Panc1 (cell line): ENCODE measurements at regions not wholly inside any gene's neighbourhood (a gene's known extent, or its start where the extent isn't known, plus 50 kb on each side); places are given as distances from the start of the nearest gene placed in this dataset.
"Not testable (repeated sequence)": the region's sequence is repeated elsewhere in the genome, so short reads cannot be mapped to it uniquely, and the experiment has no call there.

Experiments
- ATAC-seq: fragments of 200-7000 bp; cut with Tn5 transposase; 2 replicates; pipeline ENCODE4 v1.9.1; 2020; ENCODE audit warnings: mild to moderate bottlenecking, moderate library complexity
- BruUV-seq: library from RNA; stranded (reverse); fragments of 400-500 nt; replicated peaks from 2 replicates; lab custom pipeline; 2021; lab: Mats Ljungman, UMichigan
- CTCF ChIA-PET: fragments of 300-600 bp; sonication (Branson Sonifier 250); formaldehyde crosslinking; loops from one replicate; lab custom pipeline; 2022; ENCODE audit warnings: antibody characterized with exemption; lab: Charles Lee
- POLR2A ChIA-PET: fragments of 300-600 bp; sonication (Branson Sonifier 250); formaldehyde crosslinking; loops from one replicate; lab custom pipeline; 2022; ENCODE audit warnings: antibody characterized with exemption; lab: Charles Lee
- DNase-seq: peaks from one replicate; pipeline ENCODE4 v3.0.0-alpha.2; 2010; ENCODE audit warnings: low read depth, low spot score
- H3K27ac ChIP-seq: 2 replicates; pipeline ENCODE4 v1.5.1; 2011; ENCODE audit warnings: mild to moderate bottlenecking, low read length, inconsistent platforms
- H3K27me3 ChIP-seq: fragments of 200-500 bp; sonication (Bioruptor generic); 2 replicates; pipeline ENCODE4 v1.6.0; 2014; ENCODE audit warnings: low read length, inconsistent platforms; ENCODE audit not compliant: control insufficient read depth, insufficient read depth
- H3K36me3 ChIP-seq: fragments of 200-500 bp; sonication (Bioruptor generic); 2 replicates; pipeline ENCODE4 v1.5.1; 2014; ENCODE audit warnings: inconsistent platforms, mild to moderate bottlenecking, low read length, moderate library complexity; ENCODE audit not compliant: control insufficient read depth, insufficient read depth
- H3K4me1 ChIP-seq: 2 replicates; pipeline ENCODE4 v1.5.1; 2011; ENCODE audit warnings: inconsistent platforms, mild to moderate bottlenecking, low read length, moderate library complexity; ENCODE audit not compliant: control insufficient read depth, insufficient read depth
- H3K4me3 ChIP-seq, 2 experiments: 2 replicates each; pipeline ENCODE4 v1.5.1; 2011 to 2012; ENCODE audit warnings: low read depth in 2 of 2, low read length in 2 of 2, mild to moderate bottlenecking in 2 of 2, inconsistent platforms in 1 of 2, moderate library complexity in 1 of 2
- H3K9me3 ChIP-seq: fragments of 200-500 bp; sonication (Bioruptor generic); 2 replicates; pipeline ENCODE4 v1.5.1; 2014; ENCODE audit warnings: low read depth, mild to moderate bottlenecking, inconsistent platforms, low read length, moderate library complexity; ENCODE audit not compliant: control insufficient read depth, insufficient read depth
- POLR2AphosphoS5 ChIP-seq: IDR thresholded peaks from 2 replicates; pipeline ENCODE4 v1.6.1; 2012; ENCODE audit warnings: mild to moderate bottlenecking, low read depth, low read length, moderate library complexity
- SIN3A ChIP-seq: IDR thresholded peaks from 2 replicates; pipeline ENCODE4 v1.6.1; 2012; ENCODE audit warnings: low read depth, mild to moderate bottlenecking, low read length, moderate library complexity, borderline replicate concordance; ENCODE audit not compliant: insufficient read depth
- TCF7L2 ChIP-seq: IDR thresholded peaks from 2 replicates; pipeline ENCODE4 v1.6.1; 2011; ENCODE audit warnings: mild to moderate bottlenecking, low read depth, low read length, inconsistent platforms
- in situ Hi-C: cut with HindIII; loops from 2 replicates; pipeline ENCODE4 v1.10.0; 2016; ENCODE audit warnings: low sequenced_read_pairs, low pct_unique_long_range_greater_than_20kb
- intact Hi-C: fragments of 100-400 bp; cut with micrococcal nuclease; formaldehyde crosslinking; loops from one replicate; pipeline ENCODE4 v1.10.0; 2022; ENCODE audit not compliant: unreplicated experiment
- TF ChIP-seq, protein P1 (sequence below), 2 experiments: IDR thresholded peaks; 2 replicates each; pipeline ENCODE4 v1.6.1; 2011 to 2012; ENCODE audit warnings: low read depth in 2 of 2, control low read depth in 1 of 2, low read length in 1 of 2, mild to moderate bottlenecking in 1 of 2, moderate library complexity in 1 of 2; ENCODE audit not compliant: insufficient read depth in 1 of 2
- TF ChIP-seq, protein P2 (sequence below): fragments of 450-650 bp; IDR thresholded peaks from 2 replicates; pipeline ENCODE4 v1.5.1; 2017; ENCODE audit warnings: mild to moderate bottlenecking

DNA sequence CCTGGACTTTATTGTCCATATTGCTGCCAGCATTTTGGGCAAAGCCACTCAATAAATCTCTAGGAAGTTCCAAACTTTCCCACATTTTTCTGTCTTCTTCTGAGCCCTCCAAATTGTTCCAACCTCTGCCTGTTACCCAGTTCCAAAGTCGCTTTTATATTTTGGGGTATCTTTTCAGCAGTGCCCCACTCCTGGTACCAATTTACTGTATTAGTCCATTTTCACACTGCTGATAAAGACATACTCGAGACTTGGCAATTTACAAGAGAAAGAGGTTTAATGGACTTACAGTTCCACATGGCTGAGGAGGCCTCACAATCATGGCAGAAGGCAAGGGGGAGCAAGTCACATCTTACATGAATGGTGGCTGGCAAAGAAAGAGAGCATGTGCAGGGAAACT is 53.4 kb downstream of the AHSP start:
- H3K4me3 ChIP-seq, POLR2A ChIA-PET, CTCF ChIA-PET, in situ Hi-C loops, H3K9me3 ChIP-seq, BruUV-seq, H3K27ac ChIP-seq, DNase-seq, ATAC-seq, H3K36me3 ChIP-seq, H3K4me1 ChIP-seq, H3K27me3 ChIP-seq: not testable (repeated sequence)
- intact Hi-C loops = loop anchor here (10.0 kb wide), 1 partner anchor 84 kb away; no protein-coding TSS in a partner anchor

DNA sequence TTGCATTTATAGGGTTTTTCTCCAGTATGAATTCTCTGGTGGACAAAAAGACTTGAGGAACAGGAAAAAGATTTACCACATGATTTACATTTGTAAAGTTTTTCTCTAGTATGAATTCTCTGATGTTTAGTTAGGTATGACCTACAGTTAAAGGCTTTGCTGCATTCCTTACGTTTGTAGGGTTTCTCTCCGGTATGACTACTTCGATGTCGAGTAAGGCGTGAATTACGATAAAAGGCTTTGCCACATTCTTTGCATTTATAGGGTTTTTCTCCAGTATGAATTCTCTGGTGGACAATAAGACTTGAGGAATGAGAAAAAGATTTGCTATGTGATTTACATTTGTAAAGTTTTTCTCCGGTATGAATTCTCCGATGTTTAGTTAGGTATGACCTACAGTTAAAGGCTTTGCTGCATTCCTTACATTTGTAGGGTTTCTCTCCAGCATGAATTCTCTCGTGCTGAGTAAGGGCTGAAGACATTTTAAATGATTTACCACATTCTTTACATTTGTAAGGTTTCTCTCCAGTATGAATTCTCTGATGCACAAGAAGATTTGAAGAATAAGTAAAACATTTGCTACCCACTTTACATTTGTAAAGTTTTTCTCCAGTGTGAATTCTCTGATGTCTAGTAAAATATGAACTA is 74.2 kb downstream of the AHSP start:
- H3K4me3 ChIP-seq, H3K36me3 ChIP-seq, ATAC-seq, in situ Hi-C loops, H3K27me3 ChIP-seq, BruUV-seq, H3K4me1 ChIP-seq, CTCF ChIA-PET, POLR2A ChIA-PET, DNase-seq, H3K27ac ChIP-seq: not testable (repeated sequence)
- intact Hi-C loops = loop anchor here (10.0 kb wide), 1 partner anchor 53 kb away; no protein-coding TSS in a partner anchor
- peaks cover 51% of the 10 kb centered on the region for H3K9me3 ChIP-seq

DNA sequence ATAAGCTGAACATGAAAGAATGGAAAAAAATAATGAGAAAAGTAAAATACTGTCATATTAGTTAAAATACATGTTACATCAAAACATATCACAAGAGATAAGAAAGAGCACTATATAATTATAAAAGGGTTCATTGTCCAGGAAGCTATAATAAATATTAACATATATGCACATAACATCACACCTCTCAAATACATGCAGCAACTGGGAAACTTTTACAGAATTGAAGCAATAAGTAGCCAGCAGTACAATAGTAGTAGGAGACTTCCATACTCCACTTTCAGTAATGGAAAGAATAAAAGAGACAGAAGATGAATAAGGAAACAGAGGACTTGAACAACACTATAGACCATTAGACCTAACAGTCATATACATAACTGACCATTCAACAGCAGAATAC is 90.4 kb downstream of the AHSP start:
- ATAC-seq = no peak

DNA sequence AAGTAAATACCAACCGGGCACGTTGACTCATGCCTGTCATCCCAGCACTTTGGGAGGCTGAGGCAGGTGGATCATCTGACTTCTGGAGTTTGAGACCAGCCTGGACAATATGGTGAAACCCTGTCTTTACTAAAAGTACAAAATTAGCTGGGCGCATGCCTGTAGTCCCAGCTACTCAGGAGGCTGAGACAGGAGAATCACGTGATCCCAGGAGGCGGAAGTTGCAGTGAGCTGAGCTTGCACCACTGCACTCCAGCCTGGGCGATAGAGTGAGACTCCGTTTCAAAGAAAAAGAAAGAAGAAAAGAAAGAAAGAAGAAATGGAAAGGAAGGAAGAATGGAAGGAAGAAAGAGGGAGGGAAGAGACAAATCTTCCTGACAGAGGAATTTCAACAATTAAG is 108.7 kb downstream of the AHSP start:
- no peaks in the 10 kb centered on the region for H3K4me1 ChIP-seq
- POLR2A ChIA-PET = no interaction called here
- H3K4me3 ChIP-seq = no peak overlapping the region
- ATAC-seq = no peak
- TF ChIP-seq, protein P1, sequence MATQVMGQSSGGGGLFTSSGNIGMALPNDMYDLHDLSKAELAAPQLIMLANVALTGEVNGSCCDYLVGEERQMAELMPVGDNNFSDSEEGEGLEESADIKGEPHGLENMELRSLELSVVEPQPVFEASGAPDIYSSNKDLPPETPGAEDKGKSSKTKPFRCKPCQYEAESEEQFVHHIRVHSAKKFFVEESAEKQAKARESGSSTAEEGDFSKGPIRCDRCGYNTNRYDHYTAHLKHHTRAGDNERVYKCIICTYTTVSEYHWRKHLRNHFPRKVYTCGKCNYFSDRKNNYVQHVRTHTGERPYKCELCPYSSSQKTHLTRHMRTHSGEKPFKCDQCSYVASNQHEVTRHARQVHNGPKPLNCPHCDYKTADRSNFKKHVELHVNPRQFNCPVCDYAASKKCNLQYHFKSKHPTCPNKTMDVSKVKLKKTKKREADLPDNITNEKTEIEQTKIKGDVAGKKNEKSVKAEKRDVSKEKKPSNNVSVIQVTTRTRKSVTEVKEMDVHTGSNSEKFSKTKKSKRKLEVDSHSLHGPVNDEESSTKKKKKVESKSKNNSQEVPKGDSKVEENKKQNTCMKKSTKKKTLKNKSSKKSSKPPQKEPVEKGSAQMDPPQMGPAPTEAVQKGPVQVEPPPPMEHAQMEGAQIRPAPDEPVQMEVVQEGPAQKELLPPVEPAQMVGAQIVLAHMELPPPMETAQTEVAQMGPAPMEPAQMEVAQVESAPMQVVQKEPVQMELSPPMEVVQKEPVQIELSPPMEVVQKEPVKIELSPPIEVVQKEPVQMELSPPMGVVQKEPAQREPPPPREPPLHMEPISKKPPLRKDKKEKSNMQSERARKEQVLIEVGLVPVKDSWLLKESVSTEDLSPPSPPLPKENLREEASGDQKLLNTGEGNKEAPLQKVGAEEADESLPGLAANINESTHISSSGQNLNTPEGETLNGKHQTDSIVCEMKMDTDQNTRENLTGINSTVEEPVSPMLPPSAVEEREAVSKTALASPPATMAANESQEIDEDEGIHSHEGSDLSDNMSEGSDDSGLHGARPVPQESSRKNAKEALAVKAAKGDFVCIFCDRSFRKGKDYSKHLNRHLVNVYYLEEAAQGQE (IDR thresholded peaks at IDR 0.05; ENCODE audit: insufficient read depth in 1 of 2, low read depth in 2 of 2, low read length in 1 of 2) = no peak
- TF ChIP-seq TCF7L2 = no peak
- no peak for TF ChIP-seq SIN3A
- TF ChIP-seq, protein P2, sequence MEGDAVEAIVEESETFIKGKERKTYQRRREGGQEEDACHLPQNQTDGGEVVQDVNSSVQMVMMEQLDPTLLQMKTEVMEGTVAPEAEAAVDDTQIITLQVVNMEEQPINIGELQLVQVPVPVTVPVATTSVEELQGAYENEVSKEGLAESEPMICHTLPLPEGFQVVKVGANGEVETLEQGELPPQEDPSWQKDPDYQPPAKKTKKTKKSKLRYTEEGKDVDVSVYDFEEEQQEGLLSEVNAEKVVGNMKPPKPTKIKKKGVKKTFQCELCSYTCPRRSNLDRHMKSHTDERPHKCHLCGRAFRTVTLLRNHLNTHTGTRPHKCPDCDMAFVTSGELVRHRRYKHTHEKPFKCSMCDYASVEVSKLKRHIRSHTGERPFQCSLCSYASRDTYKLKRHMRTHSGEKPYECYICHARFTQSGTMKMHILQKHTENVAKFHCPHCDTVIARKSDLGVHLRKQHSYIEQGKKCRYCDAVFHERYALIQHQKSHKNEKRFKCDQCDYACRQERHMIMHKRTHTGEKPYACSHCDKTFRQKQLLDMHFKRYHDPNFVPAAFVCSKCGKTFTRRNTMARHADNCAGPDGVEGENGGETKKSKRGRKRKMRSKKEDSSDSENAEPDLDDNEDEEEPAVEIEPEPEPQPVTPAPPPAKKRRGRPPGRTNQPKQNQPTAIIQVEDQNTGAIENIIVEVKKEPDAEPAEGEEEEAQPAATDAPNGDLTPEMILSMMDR = no peak
- TF ChIP-seq POLR2AphosphoS5 = no peak
- DNase-seq = no peak
- no TSS peak for BruUV-seq
- H3K27ac ChIP-seq = no peak overlapping the region
- intact Hi-C loops (no loop called here), in situ Hi-C loops (no loop called here)
- H3K27me3 ChIP-seq = no peaks in the 10 kb centered on the region; the same call in 1 of the 2 replicates
- H3K9me3 ChIP-seq = no peaks in the 10 kb centered on the region
- CTCF ChIA-PET = no interaction called here
- H3K36me3 ChIP-seq = no peaks in the 10 kb centered on the region

More for the DNA sequence above, 90.4 kb downstream of the AHSP start:
- no peaks in the 10 kb centered on the region for H3K9me3 ChIP-seq
- H3K4me3 ChIP-seq = no peak overlapping the region
- CTCF ChIA-PET = no interaction called here
- intact Hi-C loops = no loop called here
- H3K4me1 ChIP-seq = no peaks in the 10 kb centered on the region
- no peak for DNase-seq
- H3K36me3 ChIP-seq = no peaks in the 10 kb centered on the region
- H3K27me3 ChIP-seq = no peaks in the 10 kb centered on the region
- no peak overlapping the region for H3K27ac ChIP-seq
- in situ Hi-C loops = no loop called here
- no TSS peak for BruUV-seq
- TF ChIP-seq, protein P2 = no peak
- POLR2A ChIA-PET = no interaction called here
